CD4-positive, alpha-beta memory T cell (primary cell): ENCODE measurements at regions not wholly inside any gene's neighbourhood (a gene's known extent, or its start where the extent isn't known, plus 50 kb on each side); places are given as distances from the start of the nearest gene placed in this dataset.
"Not testable (repeated sequence)": the region's sequence is repeated elsewhere in the genome, so short reads cannot be mapped to it uniquely, and the experiment has no call there.

Experiments used
- CTCF ChIA-PET: fragments of 350-600 bp; sonication (Branson Sonifier 250); formaldehyde crosslinking; loops from one replicate; lab custom pipeline; 2021; ENCODE audit warnings: inconsistent platforms; ENCODE audit not compliant: partially characterized antibody; lab: Charles Lee
- POLR2A ChIA-PET: fragments of 350-600 bp; sonication (Branson Sonifier 250); formaldehyde crosslinking; loops from one replicate; lab custom pipeline; 2021; ENCODE audit not compliant: partially characterized antibody; lab: Charles Lee
- DNase-seq, 5 donors: peaks; one replicate each; pipeline versions ENCODE4 v3.0.0 to v3.0.0-alpha.2; 2020 to 2022; ENCODE audit warnings: mixed read lengths in 1 of 5
- H3K27ac ChIP-seq: one replicate; pipeline ENCODE4 v1.7.0; 2013; ENCODE audit warnings: low read depth, low read length
- H3K27me3 ChIP-seq: 2 replicates; pipeline ENCODE4 v1.7.0; 2013; ENCODE audit warnings: mild to moderate bottlenecking, low read length, moderate library complexity; ENCODE audit not compliant: insufficient read depth
- H3K36me3 ChIP-seq: 2 replicates; pipeline ENCODE4 v1.7.0; 2013; ENCODE audit warnings: mild to moderate bottlenecking, low read length, moderate library complexity; ENCODE audit not compliant: insufficient read depth
- H3K4me1 ChIP-seq: 2 replicates; pipeline ENCODE4 v1.7.0; 2013; ENCODE audit warnings: mild to moderate bottlenecking, low read length, moderate library complexity; ENCODE audit not compliant: insufficient read depth
- H3K4me3 ChIP-seq, 2 donors: one replicate each; pipeline ENCODE4 v1.7.0; 2013; ENCODE audit warnings: low read length in 2 of 2, mild to moderate bottlenecking in 1 of 2
- H3K9me3 ChIP-seq, 2 donors: one replicate each; pipeline ENCODE4 v1.7.0; 2013; ENCODE audit warnings: low read length in 2 of 2, control low read depth in 1 of 2; ENCODE audit not compliant: control insufficient read depth in 1 of 2
- H3K27ac Mint-ChIP-seq, 7 donors: one replicate each; pipeline ENCODE4 v1.8.0; 2020 to 2021; ENCODE audit warnings: mixed read lengths in 7 of 7, mild to moderate bottlenecking in 6 of 7, inconsistent platforms in 3 of 7, moderate library complexity in 3 of 7
- H3K27me3 Mint-ChIP-seq, 2 donors: one replicate each; pipeline ENCODE4 v1.8.0; 2020 to 2021; ENCODE audit warnings: mixed read lengths in 2 of 2
- H3K36me3 Mint-ChIP-seq, 2 donors: one replicate each; pipeline ENCODE4 v1.8.0; 2020 to 2021; ENCODE audit warnings: mixed read lengths in 2 of 2, inconsistent platforms in 1 of 2, mild to moderate bottlenecking in 1 of 2
- H3K4me1 Mint-ChIP-seq, 4 donors: one replicate each; pipeline ENCODE4 v1.8.0; 2020 to 2021; ENCODE audit warnings: mixed read lengths in 4 of 4, mild to moderate bottlenecking in 1 of 4
- H3K4me3 Mint-ChIP-seq, 8 donors: one replicate each; pipeline ENCODE4 v1.8.0; 2020 to 2021; ENCODE audit warnings: mixed read lengths in 8 of 8, mild to moderate bottlenecking in 7 of 8, moderate library complexity in 6 of 8, inconsistent platforms in 3 of 8
- H3K9me3 Mint-ChIP-seq, 8 donors: one replicate each; pipeline ENCODE4 v1.8.0; 2020 to 2021; ENCODE audit warnings: mixed read lengths in 8 of 8, mild to moderate bottlenecking in 5 of 8, inconsistent platforms in 3 of 8, moderate library complexity in 1 of 8
- intact Hi-C: fragments of 100-400 bp; cut with micrococcal nuclease; formaldehyde crosslinking; loops from one replicate; pipeline ENCODE4 v1.15.1; 2023

- intact Hi-C loops = no loop called here
- CTCF ChIA-PET = no interaction called here
- no peaks in the 10 kb centered on the region for H3K27me3 Mint-ChIP-seq
- H3K36me3 Mint-ChIP-seq = no peaks in the 10 kb centered on the region
- H3K4me1 Mint-ChIP-seq = no peaks in the 10 kb centered on the region
- POLR2A ChIA-PET = no interaction called here
- Histone ChIP-seq H3K4me1 (no peaks in the 10 kb centered on the region), H3K27me3 (no peaks in the 10 kb centered on the region), H3K36me3 (no peaks in the 10 kb centered on the region), H3K9me3 (no peaks in the 10 kb centered on the region), H3K27ac (no peak overlapping the region), H3K4me3 (no peak overlapping the region)
- no peak overlapping the region for H3K27ac Mint-ChIP-seq
- DNase-seq = no peak
- H3K4me3 Mint-ChIP-seq = no peak overlapping the region
- peaks cover 0 to 21% (median 18%) of the 10 kb centered on the region in 8 donors for H3K9me3 Mint-ChIP-seq
Measured at GRCh38 chr1:191065346-191065745, 587.7 kb upstream of the BRINP3 start.

- Histone ChIP-seq H3K27me3 (no peaks in the 10 kb centered on the region), H3K4me3 (no peak overlapping the region), H3K9me3 (no peaks in the 10 kb centered on the region), H3K27ac (no peak overlapping the region), H3K36me3 (no peaks in the 10 kb centered on the region), H3K4me1 (no peaks in the 10 kb centered on the region)
- Mint-ChIP-seq H3K36me3 (no peaks in the 10 kb centered on the region), H3K27ac (no peak overlapping the region), H3K9me3 (peaks cover 0 to 22% (median 14%) of the 10 kb centered on the region in 8 donors), H3K27me3 (no peaks in the 10 kb centered on the region), H3K4me3 (no peak overlapping the region), H3K4me1 (no peaks in the 10 kb centered on the region)
- POLR2A ChIA-PET = no interaction called here
- CTCF ChIA-PET = no interaction called here
- intact Hi-C loops = no loop called here
- no peak for DNase-seq
Measured at GRCh38 chr1:191065771-191066170, 588.1 kb upstream of the BRINP3 start.

GRCh38 chr1:191074881-191075280 is 597.2 kb upstream of the BRINP3 start:
- no peaks in the 10 kb centered on the region for H3K36me3 ChIP-seq
- ChIA-PET POLR2A (no interaction called here), CTCF (no interaction called here)
- intact Hi-C loops = no loop called here
- DNase-seq = no peak
- no peak overlapping the region for H3K27ac Mint-ChIP-seq
- H3K27ac ChIP-seq = no peak overlapping the region
- no peaks in the 10 kb centered on the region for H3K36me3 Mint-ChIP-seq
- H3K27me3 Mint-ChIP-seq = no peaks in the 10 kb centered on the region
- H3K4me1 ChIP-seq = no peaks in the 10 kb centered on the region
- no peaks in the 10 kb centered on the region for H3K27me3 ChIP-seq
- no peak overlapping the region for H3K4me3 ChIP-seq
- H3K9me3 Mint-ChIP-seq = peaks cover 0 to 17% (median 4%) of the 10 kb centered on the region in 8 donors
- H3K4me3 Mint-ChIP-seq = no peak overlapping the region
- no peaks in the 10 kb centered on the region for H3K9me3 ChIP-seq
- no peaks in the 10 kb centered on the region for H3K4me1 Mint-ChIP-seq

GRCh38 chr1:191083090-191083489 is 605.4 kb upstream of the BRINP3 start:
- H3K36me3 ChIP-seq, H3K27ac Mint-ChIP-seq, POLR2A ChIA-PET, H3K27ac ChIP-seq, DNase-seq, H3K4me3 Mint-ChIP-seq, H3K4me3 ChIP-seq, H3K4me1 Mint-ChIP-seq, CTCF ChIA-PET, H3K4me1 ChIP-seq, H3K27me3 ChIP-seq, H3K36me3 Mint-ChIP-seq, H3K9me3 ChIP-seq, H3K27me3 Mint-ChIP-seq, intact Hi-C loops: not testable (repeated sequence)
- H3K9me3 Mint-ChIP-seq = peaks cover 0 to 15% (median 6%) of the 10 kb centered on the region in 8 donors

- Mint-ChIP-seq H3K36me3 (no peaks in the 10 kb centered on the region), H3K4me1 (no peaks in the 10 kb centered on the region), H3K27me3 (no peaks in the 10 kb centered on the region), H3K9me3 (peaks cover 0 to 12% (median 6%) of the 10 kb centered on the region in 8 donors), H3K27ac (no peak overlapping the region), H3K4me3 (no peak overlapping the region)
- no peak overlapping the region for H3K27ac ChIP-seq
- H3K9me3 ChIP-seq = no peaks in the 10 kb centered on the region
- H3K4me1 ChIP-seq = no peaks in the 10 kb centered on the region
- H3K36me3 ChIP-seq = no peaks in the 10 kb centered on the region
- intact Hi-C loops = no loop called here
- H3K27me3 ChIP-seq = no peaks in the 10 kb centered on the region
- no peak for DNase-seq
- H3K4me3 ChIP-seq = no peak overlapping the region
- ChIA-PET POLR2A (no interaction called here), CTCF (no interaction called here)
Measured at GRCh38 chr1:191085121-191085520, 607.5 kb upstream of the BRINP3 start.

GRCh38 chr1:191086910-191087309 is 609.2 kb upstream of the BRINP3 start:
- H3K4me3 Mint-ChIP-seq = no peak overlapping the region
- POLR2A ChIA-PET = no interaction called here
- CTCF ChIA-PET = no interaction called here
- no peak overlapping the region for H3K27ac Mint-ChIP-seq
- intact Hi-C loops = no loop called here
- peaks cover 0 to 13% (median 5%) of the 10 kb centered on the region in 8 donors for H3K9me3 Mint-ChIP-seq
- no peak for DNase-seq
- H3K4me1 ChIP-seq = no peaks in the 10 kb centered on the region
- no peaks in the 10 kb centered on the region for H3K9me3 ChIP-seq
- H3K4me3 ChIP-seq = no peak overlapping the region
- H3K36me3 Mint-ChIP-seq = no peaks in the 10 kb centered on the region
- no peak overlapping the region for H3K27ac ChIP-seq
- no peaks in the 10 kb centered on the region for H3K27me3 Mint-ChIP-seq
- no peaks in the 10 kb centered on the region for H3K36me3 ChIP-seq
- no peaks in the 10 kb centered on the region for H3K4me1 Mint-ChIP-seq
- H3K27me3 ChIP-seq = no peaks in the 10 kb centered on the region

- Mint-ChIP-seq H3K27ac (no peak overlapping the region), H3K9me3 (peaks cover 0 to 15% (median 7%) of the 10 kb centered on the region in 8 donors), H3K27me3 (no peaks in the 10 kb centered on the region), H3K36me3 (no peaks in the 10 kb centered on the region), H3K4me3 (no peak overlapping the region), H3K4me1 (no peaks in the 10 kb centered on the region)
- Histone ChIP-seq H3K27me3 (no peaks in the 10 kb centered on the region), H3K27ac (no peak overlapping the region), H3K36me3 (no peaks in the 10 kb centered on the region), H3K4me3 (no peak overlapping the region), H3K9me3 (no peaks in the 10 kb centered on the region), H3K4me1 (no peaks in the 10 kb centered on the region)
- ChIA-PET POLR2A (no interaction called here), CTCF (no interaction called here)
- no peak for DNase-seq
- intact Hi-C loops = no loop called here
Measured at GRCh38 chr1:191096405-191096804, 618.7 kb upstream of the BRINP3 start.

GRCh38 chr1:191099696-191100095 is 622.0 kb upstream of the BRINP3 start:
- DNase-seq = no peak
- H3K9me3 ChIP-seq = no peaks in the 10 kb centered on the region
- no peaks in the 10 kb centered on the region for H3K36me3 Mint-ChIP-seq
- no peak overlapping the region for H3K27ac Mint-ChIP-seq
- no peak overlapping the region for H3K4me3 Mint-ChIP-seq
- no peaks in the 10 kb centered on the region for H3K4me1 Mint-ChIP-seq
- H3K27ac ChIP-seq = no peak overlapping the region
- H3K4me1 ChIP-seq = no peaks in the 10 kb centered on the region
- H3K36me3 ChIP-seq = no peaks in the 10 kb centered on the region
- H3K4me3 ChIP-seq = no peak overlapping the region
- intact Hi-C loops = no loop called here
- no peaks in the 10 kb centered on the region for H3K27me3 Mint-ChIP-seq
- peaks cover 0 to 9% (median 3%) of the 10 kb centered on the region in 8 donors for H3K9me3 Mint-ChIP-seq
- no peaks in the 10 kb centered on the region for H3K27me3 ChIP-seq
- ChIA-PET CTCF (no interaction called here), POLR2A (no interaction called here)
